ENCODE measurements at regions not wholly inside any gene's neighbourhood (a gene's known extent, or its start where the extent isn't known, plus 50 kb on each side); places are given as distances from the start of the nearest gene placed in this dataset.

- intact Hi-C loops (cut with micrococcal nuclease) = no loop called here
- ATAC-seq = no peak
- H2AFZ ChIP-seq (ENCODE audit: low read depth, low read length, poor library complexity, severe bottlenecking) = no peak overlapping the region
- H3K79me2 ChIP-seq (ENCODE audit: insufficient read depth, low read length) = no peaks in the 10 kb centered on the region
- BruUV-seq (replicated peaks) = no TSS peak
- no peaks in the 10 kb centered on the region for H4K20me1 ChIP-seq (ENCODE audit: insufficient read depth)
- no peaks in the 10 kb centered on the region for H3K27me3 ChIP-seq (ENCODE audit: insufficient read depth, low read length)
- H3K4me1 ChIP-seq (ENCODE audit: control insufficient read depth in 1 of 2, insufficient read depth in 2 of 2, low read length in 2 of 2) = peaks cover 4 to 7% of the 10 kb centered on the region in 2 experiments
- no peaks in the 10 kb centered on the region for H3K9me3 ChIP-seq (ENCODE audit: control insufficient read depth in 1 of 2, insufficient read depth in 1 of 2, low read depth in 1 of 2, low read length in 2 of 2)
- H3K36me3 ChIP-seq (ENCODE audit: control insufficient read depth in 1 of 2, insufficient read depth in 2 of 2, low read length in 2 of 2) = no peaks in the 10 kb centered on the region
- no peak overlapping the region for H3K4me3 ChIP-seq (replicated peaks in 1 of 2; ENCODE audit: low read depth in 1 of 2, low read length in 2 of 2)
- no peak overlapping the region for H3K27ac ChIP-seq (ENCODE audit: low read depth, low read length)
- ChIA-PET RAD21 (ENCODE audit: low non-redundant PET in 1 of 2, low total read pairs in 2 of 2, uncharacterized antibody in 2 of 2, unreplicated experiment in 2 of 2) (no interaction called here), CTCF (no interaction called here), POLR2A (no interaction called here)
- TF ChIP-seq SRF (IDR thresholded peaks at IDR 0.05; ENCODE audit: low read depth) (no peak), CTCF (IDR thresholded peaks at IDR 0.05 in 2 of 3, conservative IDR thresholded peaks at IDR 0.05 in 1 of 3; ENCODE audit: borderline replicate concordance in 1 of 3, insufficient read depth in 1 of 3, low read depth in 2 of 3, low read length in 2 of 3) (no peak), POLR2A (IDR thresholded peaks at IDR 0.05; ENCODE audit: borderline replicate concordance, extremely low read depth, insufficient read depth, insufficient read length) (no peak), ATF3 (IDR thresholded peaks at IDR 0.05) (no peak), SP1 (IDR thresholded peaks at IDR 0.05; ENCODE audit: low read depth) (no peak), ELF1 (IDR thresholded peaks at IDR 0.05; ENCODE audit: borderline replicate concordance, low read depth) (no peak), REST (IDR thresholded peaks at IDR 0.05; ENCODE audit: low read depth) (no peak), ZNF274 (IDR thresholded peaks at IDR 0.05; ENCODE audit: low read depth, low read length) (no peak), MAX (IDR thresholded peaks at IDR 0.05) (no peak), YY1 (IDR thresholded peaks at IDR 0.05; ENCODE audit: extremely low read depth, insufficient replicate concordance, low read depth, low read length) (no peak)
- H3K4me2 ChIP-seq (ENCODE audit: low read length) = no peak overlapping the region
- H3K9me2 ChIP-seq (ENCODE audit: insufficient read depth) = no peaks in the 10 kb centered on the region
- no peak for DNase-seq (ENCODE audit: low read depth, low spot score)
- H3K9ac ChIP-seq (ENCODE audit: low read length) = no peak overlapping the region
Observed at GRCh38 chr6:11637266-11637665, 99.7 kb downstream of the TMEM170B start.
